Heart right ventricle (tissue), 16 donors: ENCODE measurements at regions not wholly inside any gene's neighbourhood (a gene's known extent, or its start where the extent isn't known, plus 50 kb on each side); places are given as distances from the start of the nearest gene placed in this dataset.

Experiments
- ATAC-seq, 8 donors: fragments of 200-7000 bp; cut with Tn5 transposase; one replicate each; pipeline ENCODE4 v1.9.1; 2020; ENCODE audit warnings: mild to moderate bottlenecking in 8 of 8, moderate library complexity in 8 of 8, moderate number of reproducible peaks in 1 of 8
- DNase-seq, 2 donors: peaks; one replicate each; pipeline ENCODE4 v3.0.0-alpha.2; 2020
- H3K27ac ChIP-seq, 10 donors: fragments of 200-600 bp; sonication (generic) in 2 of 10; one replicate each; pipeline versions ENCODE4 v1.5.0 to v1.8.0; 2020 to 2022; ENCODE audit warnings: mild to moderate bottlenecking in 3 of 10
- H3K27me3 ChIP-seq, 7 donors: fragments of 200-600 bp; one replicate each; pipeline ENCODE4 v1.8.0; 2021 to 2022; ENCODE audit warnings: mild to moderate bottlenecking in 2 of 7
- H3K36me3 ChIP-seq, 9 donors: fragments of 200-600 bp; sonication (generic) in 1 of 9; one replicate each; pipeline versions ENCODE4 v1.5.0 to v1.8.0; 2020 to 2022; ENCODE audit warnings: mild to moderate bottlenecking in 2 of 9
- H3K4me1 ChIP-seq, 9 donors: fragments of 200-600 bp; sonication (generic) in 1 of 9; one replicate each; pipeline versions ENCODE4 v1.5.0 to v1.8.0; 2020 to 2022; ENCODE audit warnings: mild to moderate bottlenecking in 4 of 9
- H3K4me3 ChIP-seq, 10 donors: fragments of 200-600 bp; sonication (generic) in 2 of 10; one replicate each; pipeline versions ENCODE4 v1.5.0 to v1.8.0; 2020 to 2022; ENCODE audit warnings: mild to moderate bottlenecking in 7 of 10, moderate library complexity in 2 of 10
- H3K9me3 ChIP-seq, 11 donors: fragments of 200-600 bp in 10 of 11; sonication (generic) in 2 of 11; one replicate each; pipeline versions ENCODE4 v1.5.0 to v1.8.0; 2013 to 2022; ENCODE audit warnings: mild to moderate bottlenecking in 2 of 11, control low read depth in 1 of 11, moderate library complexity in 1 of 11
- CTCF ChIP-seq, 9 donors: fragments of 200-600 bp; sonication (generic) in 2 of 9; IDR thresholded peaks; one replicate each; pipeline versions ENCODE4 v1.5.0 to v1.8.0; 2021 to 2022; ENCODE audit warnings: antibody characterized with exemption in 9 of 9, mild to moderate bottlenecking in 5 of 9, moderate library complexity in 1 of 9
- WGBS, 2 donors: extraction: QIAGEN DNeasy Blood & Tissue Kit; methylation state at CpG; one replicate each; pipeline ENCODE4 v1.1.7; 2013; ENCODE audit warnings: inconsistent platforms in 1 of 2; 5-methylcytosine and 5-hydroxymethylcytosine counted together
- intact Hi-C, 10 donors: fragments of 100-400 bp; cut with DNase I; formaldehyde crosslinking; loops; one replicate each; pipeline versions ENCODE4 v1.11.1 to v1.14.2; 2022
- donor health status: Arrhythmogenic right ventricular cardiomyopathy.
- donor health status: ischemic (EF 13 %, LVEDD 7.1; RV severe dilation, severe dysfunction).
- donor health status: healthy with polysubstance abuse.
- donor health status: DM: no; HTN: yes; CAD: no.
- donor health status: DM: no; HTN: no; CAD: no.
- donor health status: ischemic (EF 25% LVEDD 6.9; RV normal size, moderate dysfunction).
- donor health status: ischemic (EF 25% LVEDD 5.7; RV mildly dilated, moderate dysfunction).
- donor health status: healthy.
- donor health status: DM: yes; HTN: yes; CAD: no.
- donor health status: Ischemic cardiomyopathy.
- donor health status: ischemic (EF 35%, LVEDD 5.7; RV mildly dilated, moderate dysfunction).
- donor health status: nonischemic (EF 11% LVEDD 7.7; RV severe dilation, severe dysfunction).
- donor health status: DM: yes; HTN: yes; CAD: no.
- donor health status: PGD.
- donor health status: ischemic (EF 29% LVEDD 5.4; RV normal size, mild dysfunction).
- donor health status: nonischemic (EF 23%, LVEDD 6.1; RV moderate dilation, normal function).

- peaks cover 0 to 22% (median 3%) of the 10 kb centered on the region in 9 donors for H3K4me1 ChIP-seq
- H3K9me3 ChIP-seq, result no peaks in the 10 kb centered on the region
- H3K4me3 ChIP-seq, result no peak overlapping the region
- WGBS, 2 donors, result 72 to 87% methylated on average over 2 of the region's 2 CpGs
- H3K36me3 ChIP-seq, result no peaks in the 10 kb centered on the region
- DNase-seq (no peak), ATAC-seq (no peak)
- TF ChIP-seq CTCF (IDR thresholded peaks at IDR 0.05), result no peak
- no peaks in the 10 kb centered on the region for H3K27me3 ChIP-seq
- intact Hi-C loops, result no loop called here
- H3K27ac ChIP-seq, result no peak overlapping the region
These were observed 769.0 kb upstream of the NR2F2 start for GRCh38 chr15:95561463-95561862.

- Histone ChIP-seq H3K27me3 (no peaks in the 10 kb centered on the region), H3K27ac (no peak overlapping the region), H3K4me1 (peaks cover 0 to 2% (median 0%) of the 10 kb centered on the region in 9 donors), H3K4me3 (no peak overlapping the region), H3K9me3 (no peaks in the 10 kb centered on the region), H3K36me3 (no peaks in the 10 kb centered on the region)
- WGBS, 2 donors, result 95 to 96% methylated on average over 5 of the region's 5 CpGs
- intact Hi-C loops, result no loop called here
- TF ChIP-seq CTCF (IDR thresholded peaks at IDR 0.05), result no peak
- DNase-seq (no peak), ATAC-seq (no peak)
These were observed 766.9 kb upstream of the NR2F2 start for GRCh38 chr15:95563634-95564033.

DNA sequence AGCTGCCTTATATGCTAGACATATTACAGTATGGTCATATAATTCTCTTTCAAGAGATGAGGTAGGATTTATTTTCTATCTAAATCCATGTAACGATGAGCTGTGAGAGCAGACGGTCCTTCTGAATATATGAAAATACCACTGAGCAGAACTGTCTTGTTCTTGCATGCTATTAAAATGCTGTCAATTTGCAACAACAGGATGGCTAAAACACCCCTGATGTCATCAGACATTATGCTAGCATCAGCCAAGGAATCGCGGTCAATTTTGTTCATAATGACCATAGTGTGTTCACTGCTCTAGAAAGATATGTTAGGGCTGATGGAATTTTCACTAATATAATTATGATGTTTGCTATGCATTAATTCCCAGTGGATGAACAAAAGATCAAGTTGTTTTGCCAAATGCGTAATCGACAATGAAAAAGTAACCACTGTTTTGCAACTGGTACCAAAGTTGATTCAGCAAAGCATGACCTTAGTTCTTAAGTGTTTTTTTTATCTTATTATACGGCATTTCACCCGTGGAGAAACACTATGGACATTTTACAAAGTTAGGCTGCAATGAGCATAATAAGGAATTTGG is 765.4 kb upstream of the NR2F2 start:
- Histone ChIP-seq H3K27me3 (no peaks in the 10 kb centered on the region), H3K9me3 (no peaks in the 10 kb centered on the region), H3K4me3 (no peak overlapping the region), H3K4me1 (no peaks in the 10 kb centered on the region), H3K36me3 (no peaks in the 10 kb centered on the region), H3K27ac (no peak overlapping the region)
- intact Hi-C loops, result no loop called here
- ATAC-seq (no peak), DNase-seq (no peak)
- TF ChIP-seq CTCF (IDR thresholded peaks at IDR 0.05), result no peak
- 89% methylated on average over 8 of the region's 8 CpGs for WGBS, 2 donors

DNA sequence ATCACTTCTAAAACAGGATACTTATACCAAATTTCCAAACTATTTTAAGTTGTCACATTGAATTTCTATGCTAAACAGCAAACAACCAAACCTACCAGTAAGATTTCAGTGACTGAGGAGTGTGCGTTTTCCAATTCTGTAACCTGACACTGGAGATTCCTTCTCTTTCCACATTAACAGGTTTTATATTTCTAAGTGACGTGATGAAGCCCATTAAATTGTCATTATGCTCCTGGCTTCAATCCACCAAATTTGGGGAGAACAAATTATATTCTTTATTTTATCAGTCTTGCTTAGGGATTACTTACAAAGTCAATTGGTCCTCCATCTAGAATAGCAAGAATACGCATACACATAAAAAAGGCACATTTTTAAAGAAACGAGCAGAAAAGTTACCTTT is 764.8 kb upstream of the NR2F2 start:
- ATAC-seq (no peak), DNase-seq (no peak)
- Histone ChIP-seq H3K36me3 (no peaks in the 10 kb centered on the region), H3K27me3 (no peaks in the 10 kb centered on the region), H3K4me3 (no peak overlapping the region), H3K9me3 (no peaks in the 10 kb centered on the region), H3K4me1 (no peaks in the 10 kb centered on the region), H3K27ac (no peak overlapping the region)
- intact Hi-C loops, result no loop called here
- WGBS, 2 donors, result 82 to 83% methylated on average over 4 of the region's 4 CpGs
- TF ChIP-seq CTCF (IDR thresholded peaks at IDR 0.05), result no peak
